Right lobe of liver (tissue), 6 donors: ENCODE measurements at regions not wholly inside any gene's neighbourhood (a gene's known extent, or its start where the extent isn't known, plus 50 kb on each side); places are given as distances from the start of the nearest gene placed in this dataset.
A peak's percentile ranks its signal among the peaks of the same experiment; 100 is the strongest.

Experiments
- ATAC-seq, 4 donors: fragments of 200-7000 bp; cut with Tn5 transposase; one replicate each; pipeline ENCODE4 v1.9.1; 2020; ENCODE audit warnings: mild to moderate bottlenecking in 4 of 4, moderate library complexity in 4 of 4
- DNase-seq, 3 donors: peaks; one replicate each; pipeline ENCODE4 v3.0.0-alpha.2; 2020
- H3K27ac ChIP-seq, 3 donors: fragments of 200-600 bp; one replicate each; pipeline ENCODE4 v1.8.0; 2022
- H3K27me3 ChIP-seq, 2 donors: fragments of 200-600 bp; one replicate each; pipeline ENCODE4 v1.8.0; 2022
- H3K36me3 ChIP-seq, 4 donors: fragments of 200-600 bp; sonication (generic) in 1 of 4; one replicate each; pipeline versions ENCODE4 v1.5.1 to v1.8.0; 2017 to 2022; ENCODE audit warnings: control low read depth in 1 of 4
- H3K4me1 ChIP-seq, 4 donors: fragments of 200-600 bp; sonication (generic) in 1 of 4; one replicate each; pipeline versions ENCODE4 v1.5.1 to v1.8.0; 2017 to 2022; ENCODE audit warnings: control low read depth in 1 of 4
- H3K4me3 ChIP-seq, 3 donors: fragments of 200-600 bp; one replicate each; pipeline ENCODE4 v1.8.0; 2022
- H3K9me3 ChIP-seq, 4 donors: fragments of 200-600 bp; sonication (generic) in 1 of 4; one replicate each; pipeline versions ENCODE4 v1.5.1 to v1.8.0; 2017 to 2022; ENCODE audit warnings: control low read depth in 1 of 4
- CTCF ChIP-seq, 4 donors: fragments of 200-600 bp in 3 of 4; fragments of 450-650 bp in 1 of 4; IDR thresholded peaks; one replicate each; pipeline versions ENCODE4 v1.5.1 to v1.8.0; 2016 to 2022; ENCODE audit warnings: antibody characterized with exemption in 4 of 4, mild to moderate bottlenecking in 2 of 4
- POLR2A ChIP-seq: fragments of 450-650 bp; IDR thresholded peaks from one replicate; pipeline ENCODE4 v1.6.1; 2017; ENCODE audit warnings: antibody characterized with exemption, mild to moderate bottlenecking
- WGBS: methylation state at CpG from one replicate; pipeline ENCODE4 v1.1.6; 2018; ENCODE audit warnings: low coverage, low lambda C conversion rate; ENCODE audit not compliant: insufficient coverage; ENCODE audit errors: missing lambda C conversion rate; 5-methylcytosine and 5-hydroxymethylcytosine counted together
- intact Hi-C, 2 donors: fragments of 100-400 bp; cut with DNase I; formaldehyde crosslinking; loops; one replicate each; pipeline versions ENCODE4 v1.11.2 to v1.14.1; 2022
- donor health status: DM: no; HTN: yes; CAD: no.
- donor health status: DM: no; HTN: no; CAD: no.
- donor health status: DM: no; HTN: no; CAD: no.
- donor health status: DM: no; HTN: yes; CAD: no.
- donor health status: DM: no; HTN: yes; CAD: no.

GRCh38 chr21:16075649-16076282, 346.0 kb downstream of the USP25 start:
- no peak for TF ChIP-seq POLR2A
- TF ChIP-seq CTCF (IDR thresholded peaks at IDR 0.05): no peak
- intact Hi-C loops: no loop called here
- Histone ChIP-seq H3K27me3 (no peaks in the 10 kb centered on the region), H3K27ac (no peak overlapping the region), H3K4me3 (no peak overlapping the region), H3K4me1 (no peaks in the 10 kb centered on the region), H3K9me3 (no peaks in the 10 kb centered on the region), H3K36me3 (no peaks in the 10 kb centered on the region)
- no peak for ATAC-seq
- WGBS: 60% methylated on average over 5 of the region's 5 CpGs
- DNase-seq: no peak

GRCh38 chr21:16076465-16076864, 346.7 kb downstream of the USP25 start:
- Histone ChIP-seq H3K4me1 (no peaks in the 10 kb centered on the region), H3K4me3 (no peak overlapping the region), H3K27me3 (no peaks in the 10 kb centered on the region), H3K27ac (no peak overlapping the region), H3K9me3 (no peaks in the 10 kb centered on the region), H3K36me3 (no peaks in the 10 kb centered on the region)
- no peak for TF ChIP-seq POLR2A
- no peak for TF ChIP-seq CTCF (IDR thresholded peaks at IDR 0.05)
- DNase-seq (no peak), ATAC-seq (no peak)
- intact Hi-C loops: no loop called here

GRCh38 chr21:16078382-16078781, 348.6 kb downstream of the USP25 start:
- ATAC-seq (no peak), DNase-seq (no peak)
- Histone ChIP-seq H3K27ac (no peak overlapping the region), H3K4me1 (no peaks in the 10 kb centered on the region), H3K9me3 (no peaks in the 10 kb centered on the region), H3K27me3 (no peaks in the 10 kb centered on the region), H3K4me3 (no peak overlapping the region), H3K36me3 (no peaks in the 10 kb centered on the region)
- no peak for TF ChIP-seq CTCF (IDR thresholded peaks at IDR 0.05)
- no peak for TF ChIP-seq POLR2A
- 68% methylated on average over 2 of the region's 2 CpGs for WGBS
- intact Hi-C loops: no loop called here

- Histone ChIP-seq H3K36me3 (no peaks in the 10 kb centered on the region), H3K27me3 (no peaks in the 10 kb centered on the region), H3K9me3 (no peaks in the 10 kb centered on the region), H3K4me1 (no peaks in the 10 kb centered on the region), H3K27ac (no peak overlapping the region), H3K4me3 (no peak overlapping the region)
- ATAC-seq (peak; percentile 22 to 92 (median 66)), DNase-seq (no peak)
- 44% methylated on average over 1 of the region's 1 CpG for WGBS
- intact Hi-C loops: loop anchor here in 1 of 2 donors (10.0 kb wide), 1 partner anchor 255 kb away; no protein-coding TSS in a partner anchor
- TF ChIP-seq POLR2A: no peak
- TF ChIP-seq CTCF (IDR thresholded peaks at IDR 0.05): no peak
Observed at GRCh38 chr21:16079830-16080229, 350.0 kb downstream of the USP25 start.

GRCh38 chr21:16081304-16081703, 351.5 kb downstream of the USP25 start:
- DNase-seq: no peak
- Histone ChIP-seq H3K27me3 (no peaks in the 10 kb centered on the region), H3K9me3 (no peaks in the 10 kb centered on the region), H3K4me3 (no peak overlapping the region), H3K27ac (no peak overlapping the region), H3K36me3 (no peaks in the 10 kb centered on the region), H3K4me1 (no peaks in the 10 kb centered on the region)
- intact Hi-C loops: loop anchor here in 1 of 2 donors (10.0 kb wide), 1 partner anchor 253 kb away; no protein-coding TSS in a partner anchor
- no peak for TF ChIP-seq POLR2A
- no peak for TF ChIP-seq CTCF (IDR thresholded peaks at IDR 0.05)
- 77% methylated on average over 2 of the region's 2 CpGs for WGBS
- ATAC-seq: no peak
